VCaP (cell line): ENCODE measurements at regions not wholly inside any gene's neighbourhood (a gene's known extent, or its start where the extent isn't known, plus 50 kb on each side); places are given as distances from the start of the nearest gene placed in this dataset.

Experiments used
- H3K27ac ChIP-seq: fragments of 450-650 bp; 2 replicates; pipeline ENCODE4 v1.5.1; 2017
- TF ChIP-seq, protein P1 (sequence below): fragments of 450-650 bp; conservative IDR thresholded peaks from 2 replicates; pipeline ENCODE4 v1.5.1; 2017; ENCODE audit warnings: mild to moderate bottlenecking, moderate library complexity

DNA sequence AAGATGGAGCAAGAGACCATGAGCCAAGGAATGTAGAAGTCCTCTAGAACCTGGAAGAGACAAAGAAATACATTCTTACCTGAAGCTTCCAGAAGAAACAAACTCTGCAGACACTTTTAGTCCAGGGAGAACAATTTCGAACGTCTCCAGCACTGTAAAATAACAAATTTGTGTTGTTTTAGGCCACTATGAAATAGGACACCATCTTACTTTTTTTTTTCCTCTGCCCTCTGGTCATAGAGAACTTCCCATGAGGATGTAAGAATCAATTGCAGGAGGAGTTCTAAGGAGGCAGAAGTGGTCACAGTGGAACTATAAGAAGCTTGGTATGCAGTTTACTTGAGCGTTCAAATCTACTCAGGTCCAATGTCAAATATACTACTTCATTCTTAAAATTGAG lies 1295.9 kb downstream of the ZPLD1 start:
- TF ChIP-seq, protein P1, sequence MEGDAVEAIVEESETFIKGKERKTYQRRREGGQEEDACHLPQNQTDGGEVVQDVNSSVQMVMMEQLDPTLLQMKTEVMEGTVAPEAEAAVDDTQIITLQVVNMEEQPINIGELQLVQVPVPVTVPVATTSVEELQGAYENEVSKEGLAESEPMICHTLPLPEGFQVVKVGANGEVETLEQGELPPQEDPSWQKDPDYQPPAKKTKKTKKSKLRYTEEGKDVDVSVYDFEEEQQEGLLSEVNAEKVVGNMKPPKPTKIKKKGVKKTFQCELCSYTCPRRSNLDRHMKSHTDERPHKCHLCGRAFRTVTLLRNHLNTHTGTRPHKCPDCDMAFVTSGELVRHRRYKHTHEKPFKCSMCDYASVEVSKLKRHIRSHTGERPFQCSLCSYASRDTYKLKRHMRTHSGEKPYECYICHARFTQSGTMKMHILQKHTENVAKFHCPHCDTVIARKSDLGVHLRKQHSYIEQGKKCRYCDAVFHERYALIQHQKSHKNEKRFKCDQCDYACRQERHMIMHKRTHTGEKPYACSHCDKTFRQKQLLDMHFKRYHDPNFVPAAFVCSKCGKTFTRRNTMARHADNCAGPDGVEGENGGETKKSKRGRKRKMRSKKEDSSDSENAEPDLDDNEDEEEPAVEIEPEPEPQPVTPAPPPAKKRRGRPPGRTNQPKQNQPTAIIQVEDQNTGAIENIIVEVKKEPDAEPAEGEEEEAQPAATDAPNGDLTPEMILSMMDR: no peak
- H3K27ac ChIP-seq: no peak overlapping the region

DNA sequence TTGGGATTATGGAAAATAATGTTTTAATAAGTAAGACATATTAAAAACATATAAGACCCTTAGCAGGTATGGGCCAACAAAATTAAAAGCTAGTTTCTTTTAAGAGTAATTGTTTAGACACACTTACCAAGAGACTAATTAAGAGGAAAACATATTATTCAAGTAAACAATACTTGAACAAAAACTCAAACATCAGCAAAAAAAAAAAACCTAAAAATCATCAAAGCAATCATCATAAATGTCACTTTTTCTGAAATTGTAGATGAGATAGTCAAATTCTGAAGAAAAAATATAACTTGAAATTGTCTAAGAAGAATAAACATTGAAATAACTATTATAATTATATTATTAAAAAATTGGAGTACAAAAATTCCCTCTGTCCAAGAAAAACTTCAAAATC lies 1318.2 kb downstream of the ZPLD1 start:
- H3K27ac ChIP-seq: no peak overlapping the region
- TF ChIP-seq, protein P1: no peak

DNA sequence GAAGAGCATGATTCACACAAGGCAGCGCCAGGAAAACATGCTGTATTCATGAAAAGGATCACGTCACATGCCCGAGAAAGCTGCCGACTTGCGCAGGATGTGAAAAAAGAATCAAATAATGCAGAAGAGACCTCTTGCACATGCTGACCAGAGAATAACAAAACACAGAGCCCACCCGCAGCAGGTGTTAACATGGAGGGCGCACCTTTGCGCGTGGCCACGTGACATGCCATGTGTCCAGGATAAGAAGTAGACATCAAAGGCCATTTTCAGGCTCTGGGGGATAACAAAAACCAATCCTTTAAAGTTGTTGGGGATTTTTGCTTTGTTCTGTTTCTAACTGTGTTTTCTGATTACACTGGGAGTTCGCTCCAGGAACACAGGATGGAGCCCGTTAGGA lies 1332.8 kb downstream of the ZPLD1 start:
- TF ChIP-seq, protein P1: no peak
- H3K27ac ChIP-seq: no peak overlapping the region

- TF ChIP-seq, protein P1: no peak
Measured at GRCh38 chr3:103785017-103785416, 1350.2 kb downstream of the ZPLD1 start.

GRCh38 chr3:103785537-103785936 lies 1350.7 kb downstream of the ZPLD1 start:
- H3K27ac ChIP-seq: no peak overlapping the region
- TF ChIP-seq, protein P1: no peak

More at GRCh38 chr3:103785017-103785416, 1350.2 kb downstream of the ZPLD1 start:
- H3K27ac ChIP-seq: no peak overlapping the region

DNA sequence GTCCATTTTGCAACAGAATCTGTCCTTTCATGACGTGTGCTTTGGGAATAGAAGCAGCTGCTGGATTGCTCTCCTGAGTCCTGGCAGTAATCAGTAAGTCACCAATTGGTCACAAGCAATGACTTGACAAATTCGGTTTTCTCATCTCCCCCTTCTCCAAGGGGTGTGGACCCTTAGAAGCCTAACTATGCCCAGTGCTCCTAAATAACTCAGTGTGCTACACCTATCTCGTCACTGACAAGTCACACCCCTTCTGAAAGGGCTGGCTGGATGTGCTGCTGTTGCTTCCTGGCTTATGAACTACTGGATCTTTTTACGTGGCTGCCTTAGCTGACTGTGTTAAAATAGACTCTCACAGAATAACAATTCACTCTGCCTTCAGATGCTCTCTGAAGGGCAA lies 1351.5 kb downstream of the ZPLD1 start:
- no peak overlapping the region for H3K27ac ChIP-seq
- TF ChIP-seq, protein P1: no peak

- TF ChIP-seq, protein P1: no peak
- H3K27ac ChIP-seq: no peak overlapping the region
Measured at GRCh38 chr3:103787164-103787871, 1352.5 kb downstream of the ZPLD1 start.
